ENCODE measurements at regions not wholly inside any gene's neighbourhood (a gene's known extent, or its start where the extent isn't known, plus 50 kb on each side); places are given as distances from the start of the nearest gene placed in this dataset.

DNA sequence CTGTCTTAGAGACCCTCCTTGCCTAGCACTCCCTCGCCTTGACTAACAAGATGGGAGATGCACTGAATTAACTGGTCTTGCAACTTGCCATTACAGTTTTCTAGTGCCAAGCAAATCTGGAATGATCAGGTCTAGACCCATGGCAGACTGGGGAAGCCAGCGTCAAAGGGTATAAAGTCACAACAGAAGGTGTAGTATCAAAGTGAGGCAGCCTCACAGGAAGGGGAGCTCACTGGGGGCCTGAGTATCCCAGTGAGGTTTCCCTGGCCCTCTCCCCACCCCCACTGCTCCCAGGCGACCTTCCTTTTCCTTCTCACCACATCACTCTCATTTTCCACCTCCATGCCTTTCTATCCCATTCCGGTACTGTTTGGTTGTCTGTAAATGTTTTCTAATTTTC lies 83.5 kb upstream of the DOCK9 start:
- no peaks in the 10 kb centered on the region for H3K79me2 ChIP-seq (ENCODE audit: control insufficient read depth, insufficient read depth, low read length)
- no peak for DNase-seq (ENCODE audit: low read depth in 2 of 2)
- H3K9me3 ChIP-seq (ENCODE audit: control insufficient read depth, insufficient read depth, low read depth, low read length), result no peaks in the 10 kb centered on the region
- no peaks in the 10 kb centered on the region for H3K27me3 ChIP-seq (ENCODE audit: control insufficient read depth, insufficient read depth, low read length)
- H4K20me1 ChIP-seq (ENCODE audit: control insufficient read depth, extremely low read depth, insufficient read depth, low read length), result no peaks in the 10 kb centered on the region
- H3K4me1 ChIP-seq (ENCODE audit: control insufficient read depth, extremely low read depth, insufficient read depth, low read length), result peaks cover 2% of the 10 kb centered on the region
- no peak overlapping the region for H3K27ac ChIP-seq (ENCODE audit: insufficient read depth, low read length)
- no peak overlapping the region for H3K9ac ChIP-seq (ENCODE audit: insufficient read depth, low read length)
- TF ChIP-seq CTCF (conservative IDR thresholded peaks at IDR 0.05 in 1 of 2, IDR thresholded peaks at IDR 0.05 in 1 of 2; ENCODE audit: low read depth in 1 of 2, low read length in 2 of 2), result no peak
- TF ChIP-seq EZH2 (IDR thresholded peaks at IDR 0.05; ENCODE audit: low read length, missing control alignments), result no peak
- H3K36me3 ChIP-seq (ENCODE audit: control insufficient read depth, insufficient read depth, low read length), result no peaks in the 10 kb centered on the region
- H3K4me2 ChIP-seq (ENCODE audit: extremely low read depth, insufficient read depth, low read length), result no peak overlapping the region
- H3K4me3 ChIP-seq (replicated peaks in 1 of 4; ENCODE audit: control extremely low read depth in 1 of 4, insufficient read depth in 1 of 4, low read depth in 3 of 4, low read length in 4 of 4), result no peak overlapping the region
- no peak overlapping the region for H2AFZ ChIP-seq (ENCODE audit: low read length)

DNA sequence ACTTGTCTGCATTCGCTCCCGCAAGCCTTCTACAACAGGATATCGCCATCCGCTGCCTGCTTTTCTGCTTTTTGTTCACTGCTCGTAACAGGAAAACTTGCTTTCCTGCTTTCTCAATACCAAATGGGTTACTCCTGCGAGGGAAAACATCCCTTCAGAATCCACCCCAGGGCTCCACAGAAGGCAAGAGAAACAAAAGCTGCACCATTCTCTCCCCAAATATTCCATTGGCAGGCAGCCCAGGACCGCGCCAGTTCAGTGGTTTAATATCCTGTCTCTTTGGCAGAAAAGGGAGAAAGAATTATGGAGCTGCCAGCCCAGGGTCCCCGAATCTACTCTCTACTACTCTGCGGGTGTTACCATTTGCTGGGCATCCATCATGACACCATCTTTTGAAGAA lies 84.7 kb upstream of the DOCK9 start:
- peak; percentile 75 to 78 for DNase-seq (ENCODE audit: low read depth in 2 of 2)
- H4K20me1 ChIP-seq (ENCODE audit: control insufficient read depth, extremely low read depth, insufficient read depth, low read length), result no peaks in the 10 kb centered on the region
- no peak for TF ChIP-seq EZH2 (IDR thresholded peaks at IDR 0.05; ENCODE audit: low read length, missing control alignments)
- TF ChIP-seq CTCF (conservative IDR thresholded peaks at IDR 0.05 in 1 of 2, IDR thresholded peaks at IDR 0.05 in 1 of 2; ENCODE audit: low read depth in 1 of 2, low read length in 2 of 2), result no peak
- no peaks in the 10 kb centered on the region for H3K79me2 ChIP-seq (ENCODE audit: control insufficient read depth, insufficient read depth, low read length)
- no peak overlapping the region for H3K27ac ChIP-seq (ENCODE audit: insufficient read depth, low read length)
- H3K9me3 ChIP-seq (ENCODE audit: control insufficient read depth, insufficient read depth, low read depth, low read length), result no peaks in the 10 kb centered on the region
- peak overlapping the region; percentile 56 for H3K4me2 ChIP-seq (ENCODE audit: extremely low read depth, insufficient read depth, low read length)
- H3K36me3 ChIP-seq (ENCODE audit: control insufficient read depth, insufficient read depth, low read length), result no peaks in the 10 kb centered on the region
- peak overlapping the region; percentile 2 for H2AFZ ChIP-seq (ENCODE audit: low read length)
- no peaks in the 10 kb centered on the region for H3K27me3 ChIP-seq (ENCODE audit: control insufficient read depth, insufficient read depth, low read length)
- peaks cover 5% of the 10 kb centered on the region for H3K4me1 ChIP-seq (ENCODE audit: control insufficient read depth, extremely low read depth, insufficient read depth, low read length)
- H3K4me3 ChIP-seq (replicated peaks in 1 of 4; ENCODE audit: control extremely low read depth in 1 of 4, insufficient read depth in 1 of 4, low read depth in 3 of 4, low read length in 4 of 4), result peak overlapping the region in 1 of 4 experiments; percentile 22
- no peak overlapping the region for H3K9ac ChIP-seq (ENCODE audit: insufficient read depth, low read length)

DNA sequence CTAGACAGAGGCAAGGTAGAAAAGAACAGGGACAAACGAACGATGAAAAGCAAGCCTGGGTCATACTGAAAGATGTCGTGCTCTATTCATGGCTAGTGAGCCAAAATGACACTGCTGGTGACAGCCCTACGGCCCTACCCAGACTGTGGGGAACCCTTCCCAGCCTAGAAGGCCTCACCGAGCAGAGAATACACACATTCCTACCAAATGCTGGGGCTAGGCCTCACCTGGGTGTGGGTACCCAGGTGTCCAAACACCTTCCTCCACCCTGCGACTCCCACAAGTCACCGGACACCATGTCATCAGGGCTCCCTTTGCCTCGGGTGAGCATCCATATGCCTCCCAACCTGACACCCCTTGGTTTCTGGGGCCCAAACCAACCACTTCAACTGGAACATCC lies 85.3 kb upstream of the DOCK9 start:
- H3K9me3 ChIP-seq (ENCODE audit: control insufficient read depth, insufficient read depth, low read depth, low read length), result no peaks in the 10 kb centered on the region
- H3K36me3 ChIP-seq (ENCODE audit: control insufficient read depth, insufficient read depth, low read length), result no peaks in the 10 kb centered on the region
- H3K4me3 ChIP-seq (replicated peaks in 1 of 4; ENCODE audit: control extremely low read depth in 1 of 4, insufficient read depth in 1 of 4, low read depth in 3 of 4, low read length in 4 of 4), result no peak overlapping the region
- H3K4me2 ChIP-seq (ENCODE audit: extremely low read depth, insufficient read depth, low read length), result no peak overlapping the region
- H4K20me1 ChIP-seq (ENCODE audit: control insufficient read depth, extremely low read depth, insufficient read depth, low read length), result no peaks in the 10 kb centered on the region
- no peak overlapping the region for H3K9ac ChIP-seq (ENCODE audit: insufficient read depth, low read length)
- no peak for DNase-seq (ENCODE audit: low read depth in 2 of 2)
- no peaks in the 10 kb centered on the region for H3K27me3 ChIP-seq (ENCODE audit: control insufficient read depth, insufficient read depth, low read length)
- peaks cover 7% of the 10 kb centered on the region for H3K4me1 ChIP-seq (ENCODE audit: control insufficient read depth, extremely low read depth, insufficient read depth, low read length)
- H2AFZ ChIP-seq (ENCODE audit: low read length), result no peak overlapping the region
- H3K27ac ChIP-seq (ENCODE audit: insufficient read depth, low read length), result no peak overlapping the region
- TF ChIP-seq EZH2 (IDR thresholded peaks at IDR 0.05; ENCODE audit: low read length, missing control alignments), result no peak
- no peak for TF ChIP-seq CTCF (conservative IDR thresholded peaks at IDR 0.05 in 1 of 2, IDR thresholded peaks at IDR 0.05 in 1 of 2; ENCODE audit: low read depth in 1 of 2, low read length in 2 of 2)
- no peaks in the 10 kb centered on the region for H3K79me2 ChIP-seq (ENCODE audit: control insufficient read depth, insufficient read depth, low read length)

Data from fibroblast of lung (primary cell).